ENCODE measurements at regions not wholly inside any gene's neighbourhood (a gene's known extent, or its start where the extent isn't known, plus 50 kb on each side); places are given as distances from the start of the nearest gene placed in this dataset.

DNA sequence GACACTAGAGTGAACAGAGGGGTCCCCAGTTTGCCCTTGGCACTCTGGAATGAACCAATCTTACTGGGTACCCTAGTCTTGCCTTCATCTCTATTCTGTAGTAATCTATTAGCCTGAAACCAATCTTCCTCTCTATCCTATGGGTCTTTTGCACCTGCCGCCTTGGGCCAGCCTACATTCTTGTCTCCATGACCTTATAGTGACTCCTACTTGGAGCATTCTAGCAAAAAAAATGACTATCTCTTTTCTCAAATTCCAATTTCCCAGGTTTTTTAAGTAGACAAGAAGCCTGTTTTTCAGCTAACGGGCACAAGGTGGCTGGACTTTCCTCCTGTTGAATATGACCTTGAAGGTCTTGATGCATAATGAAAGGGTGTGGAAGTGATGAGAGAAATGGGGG lies 568.7 kb downstream of the TRAM1L1 start:
- H3K9me3 Mint-ChIP-seq = peaks cover 8% of the 10 kb centered on the region
- no peak for DNase-seq
- CTCF ChIA-PET = no interaction called here
- H3K27me3 Mint-ChIP-seq = no peaks in the 10 kb centered on the region
- no peaks in the 10 kb centered on the region for H3K4me1 Mint-ChIP-seq (ENCODE audit: low read depth)
- no peak overlapping the region for H3K4me3 Mint-ChIP-seq
- TF ChIP-seq, protein P1, sequence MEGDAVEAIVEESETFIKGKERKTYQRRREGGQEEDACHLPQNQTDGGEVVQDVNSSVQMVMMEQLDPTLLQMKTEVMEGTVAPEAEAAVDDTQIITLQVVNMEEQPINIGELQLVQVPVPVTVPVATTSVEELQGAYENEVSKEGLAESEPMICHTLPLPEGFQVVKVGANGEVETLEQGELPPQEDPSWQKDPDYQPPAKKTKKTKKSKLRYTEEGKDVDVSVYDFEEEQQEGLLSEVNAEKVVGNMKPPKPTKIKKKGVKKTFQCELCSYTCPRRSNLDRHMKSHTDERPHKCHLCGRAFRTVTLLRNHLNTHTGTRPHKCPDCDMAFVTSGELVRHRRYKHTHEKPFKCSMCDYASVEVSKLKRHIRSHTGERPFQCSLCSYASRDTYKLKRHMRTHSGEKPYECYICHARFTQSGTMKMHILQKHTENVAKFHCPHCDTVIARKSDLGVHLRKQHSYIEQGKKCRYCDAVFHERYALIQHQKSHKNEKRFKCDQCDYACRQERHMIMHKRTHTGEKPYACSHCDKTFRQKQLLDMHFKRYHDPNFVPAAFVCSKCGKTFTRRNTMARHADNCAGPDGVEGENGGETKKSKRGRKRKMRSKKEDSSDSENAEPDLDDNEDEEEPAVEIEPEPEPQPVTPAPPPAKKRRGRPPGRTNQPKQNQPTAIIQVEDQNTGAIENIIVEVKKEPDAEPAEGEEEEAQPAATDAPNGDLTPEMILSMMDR (IDR thresholded peaks at IDR 0.05) = no peak
- H3K27ac Mint-ChIP-seq = no peak overlapping the region
- no peak for ATAC-seq
- intact Hi-C loops (cut with micrococcal nuclease) = no loop called here
- POLR2A ChIA-PET = no interaction called here
- H3K36me3 Mint-ChIP-seq (ENCODE audit: low read depth) = no peaks in the 10 kb centered on the region

DNA sequence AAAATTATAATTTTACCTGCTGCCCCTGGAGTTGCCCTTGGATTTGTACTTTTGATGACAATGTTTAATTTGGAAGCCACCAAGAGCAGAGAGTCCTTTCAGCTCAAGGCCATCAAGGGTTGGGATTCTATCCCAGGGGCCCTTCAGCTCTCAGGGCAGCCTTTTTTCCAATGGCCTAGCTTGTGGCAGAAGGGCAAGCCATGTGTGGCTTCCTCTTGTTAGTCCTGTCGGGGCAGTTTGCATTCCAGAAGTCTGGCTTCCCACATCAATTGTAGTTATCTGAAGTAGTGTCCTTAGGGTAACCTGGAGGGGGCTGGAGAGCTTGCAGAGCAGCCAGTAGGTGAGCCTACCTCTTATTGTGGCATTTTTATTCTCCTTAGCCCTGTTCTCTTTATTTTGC lies 569.4 kb downstream of the TRAM1L1 start:
- DNase-seq = no peak
- Mint-ChIP-seq H3K9me3 (peaks cover 8% of the 10 kb centered on the region), H3K36me3 (ENCODE audit: low read depth) (no peaks in the 10 kb centered on the region), H3K4me1 (ENCODE audit: low read depth) (no peaks in the 10 kb centered on the region), H3K27ac (no peak overlapping the region), H3K4me3 (no peak overlapping the region), H3K27me3 (no peaks in the 10 kb centered on the region)
- ChIA-PET CTCF (no interaction called here), POLR2A (no interaction called here)
- intact Hi-C loops (cut with micrococcal nuclease) = no loop called here
- TF ChIP-seq, protein P1 (IDR thresholded peaks at IDR 0.05) = no peak
- ATAC-seq = no peak

DNA sequence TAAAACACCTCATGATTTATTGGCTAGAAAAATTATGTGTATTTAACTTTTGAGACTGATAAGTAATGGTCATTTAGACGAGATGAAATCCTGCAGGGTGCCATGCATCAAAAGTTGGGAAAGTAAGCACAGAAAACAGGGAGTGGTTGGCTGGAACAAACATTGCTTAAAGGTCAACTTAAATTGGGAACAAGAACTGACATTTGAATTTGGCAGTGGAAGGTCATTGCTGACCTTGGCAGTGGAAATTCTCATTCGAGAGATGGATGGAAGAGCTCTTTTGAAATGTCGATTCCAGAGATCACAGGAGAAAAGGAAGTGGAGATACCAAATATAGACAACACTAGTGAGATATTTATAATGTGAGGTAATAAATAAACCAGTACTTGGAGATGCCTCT lies 572.8 kb downstream of the TRAM1L1 start:
- Mint-ChIP-seq H3K4me3 (no peak overlapping the region), H3K27me3 (no peaks in the 10 kb centered on the region), H3K36me3 (ENCODE audit: low read depth) (no peaks in the 10 kb centered on the region), H3K4me1 (ENCODE audit: low read depth) (no peaks in the 10 kb centered on the region), H3K27ac (no peak overlapping the region), H3K9me3 (peaks cover 3% of the 10 kb centered on the region)
- ChIA-PET POLR2A (no interaction called here), CTCF (no interaction called here)
- no peak for DNase-seq
- ATAC-seq = no peak
- TF ChIP-seq, protein P1 (IDR thresholded peaks at IDR 0.05) = no peak
- intact Hi-C loops (cut with micrococcal nuclease) = no loop called here

DNA sequence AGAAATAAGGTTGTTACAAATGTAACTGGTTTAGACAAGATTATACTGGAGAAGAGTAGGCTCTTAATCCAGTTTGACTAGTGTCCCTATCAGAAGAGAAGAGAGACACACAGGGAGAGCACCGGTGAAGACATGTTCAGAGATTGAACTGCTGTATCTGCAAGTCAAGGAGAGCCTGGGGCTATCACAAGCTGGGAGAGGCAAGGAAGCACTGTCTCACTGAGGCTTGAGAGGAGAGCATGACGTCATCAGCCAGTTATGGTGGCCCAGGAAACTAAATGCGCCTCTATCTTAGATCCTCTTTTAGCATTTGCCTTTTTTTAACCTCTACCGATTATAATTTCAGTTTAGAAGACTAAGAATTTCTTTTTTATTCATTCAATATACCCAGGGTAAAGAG lies 583.4 kb downstream of the TRAM1L1 start:
- TF ChIP-seq, protein P1 (IDR thresholded peaks at IDR 0.05) = no peak
- Mint-ChIP-seq H3K4me3 (no peak overlapping the region), H3K4me1 (ENCODE audit: low read depth) (no peaks in the 10 kb centered on the region), H3K27ac (no peak overlapping the region), H3K36me3 (ENCODE audit: low read depth) (no peaks in the 10 kb centered on the region), H3K27me3 (no peaks in the 10 kb centered on the region), H3K9me3 (no peaks in the 10 kb centered on the region)
- ATAC-seq = no peak
- DNase-seq = no peak
- POLR2A ChIA-PET = no interaction called here
- intact Hi-C loops (cut with micrococcal nuclease) = no loop called here
- CTCF ChIA-PET = no interaction called here

DNA sequence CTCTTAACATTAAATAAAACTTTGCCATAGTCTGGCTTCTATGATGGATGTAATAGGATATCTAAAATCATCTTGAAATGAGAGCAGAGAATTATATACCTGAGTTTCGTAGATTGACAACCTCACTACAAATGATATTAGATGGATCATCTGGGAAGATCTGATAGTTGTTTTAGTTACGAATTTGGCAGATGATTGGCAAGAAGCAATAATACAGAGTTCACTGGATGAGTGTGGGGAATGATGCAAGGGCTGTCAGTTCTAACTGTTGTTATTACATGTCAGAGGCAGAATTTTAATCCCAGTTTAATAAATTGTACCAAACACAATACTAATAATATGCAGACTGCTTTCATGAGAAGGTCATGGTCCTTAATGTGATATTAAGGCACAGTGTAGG lies 585.2 kb downstream of the TRAM1L1 start:
- TF ChIP-seq, protein P1 (IDR thresholded peaks at IDR 0.05) = no peak
- ChIA-PET POLR2A (no interaction called here), CTCF (no interaction called here)
- no peak for ATAC-seq
- H3K27me3 Mint-ChIP-seq = no peaks in the 10 kb centered on the region
- no peak overlapping the region for H3K4me3 Mint-ChIP-seq
- H3K9me3 Mint-ChIP-seq = no peaks in the 10 kb centered on the region
- no peak for DNase-seq
- H3K36me3 Mint-ChIP-seq (ENCODE audit: low read depth) = no peaks in the 10 kb centered on the region
- no peak overlapping the region for H3K27ac Mint-ChIP-seq
- intact Hi-C loops (cut with micrococcal nuclease) = no loop called here
- no peaks in the 10 kb centered on the region for H3K4me1 Mint-ChIP-seq (ENCODE audit: low read depth)

Measured in activated CD8-positive, alpha-beta T cell treated with anti-CD3 and anti-CD28 coated beads for 36 hours (primary cell).